ENCODE measurements at regions not wholly inside any gene's neighbourhood (a gene's known extent, or its start where the extent isn't known, plus 50 kb on each side); places are given as distances from the start of the nearest gene placed in this dataset.

GRCh38 chr6:130303431-130303830, 62.4 kb upstream of the TMEM200A start:
- Histone ChIP-seq H3K27ac (no peak overlapping the region), H3K9me3 (no peaks in the 10 kb centered on the region), H3K4me1 (no peaks in the 10 kb centered on the region), H3K4me3 (no peak overlapping the region), H3K36me3 (no peaks in the 10 kb centered on the region), H3K27me3 (no peaks in the 10 kb centered on the region)
- ATAC-seq (ENCODE audit: low FRiP score in 2 of 2) (no peak), DNase-seq (no peak)
- no peak for TF ChIP-seq EP300 (IDR thresholded peaks at IDR 0.05)
- no peak for TF ChIP-seq POLR2AphosphoS5 (IDR thresholded peaks at IDR 0.05)

- no peaks in the 10 kb centered on the region for H3K9me3 ChIP-seq
- 87 to 89% methylated on average over 6 of the region's 6 CpGs for WGBS, 2 donors
- no peak overlapping the region for H3K27ac ChIP-seq
- H3K4me3 ChIP-seq = no peak overlapping the region
- no peak for ATAC-seq (ENCODE audit: low FRiP score in 2 of 2)
- H3K36me3 ChIP-seq = no peaks in the 10 kb centered on the region
- H3K27me3 ChIP-seq = no peaks in the 10 kb centered on the region
- TF ChIP-seq EP300 (IDR thresholded peaks at IDR 0.05) (no peak), POLR2AphosphoS5 (IDR thresholded peaks at IDR 0.05) (no peak), POLR2A (IDR thresholded peaks at IDR 0.05) (no peak)
- TF ChIP-seq, protein P1, sequence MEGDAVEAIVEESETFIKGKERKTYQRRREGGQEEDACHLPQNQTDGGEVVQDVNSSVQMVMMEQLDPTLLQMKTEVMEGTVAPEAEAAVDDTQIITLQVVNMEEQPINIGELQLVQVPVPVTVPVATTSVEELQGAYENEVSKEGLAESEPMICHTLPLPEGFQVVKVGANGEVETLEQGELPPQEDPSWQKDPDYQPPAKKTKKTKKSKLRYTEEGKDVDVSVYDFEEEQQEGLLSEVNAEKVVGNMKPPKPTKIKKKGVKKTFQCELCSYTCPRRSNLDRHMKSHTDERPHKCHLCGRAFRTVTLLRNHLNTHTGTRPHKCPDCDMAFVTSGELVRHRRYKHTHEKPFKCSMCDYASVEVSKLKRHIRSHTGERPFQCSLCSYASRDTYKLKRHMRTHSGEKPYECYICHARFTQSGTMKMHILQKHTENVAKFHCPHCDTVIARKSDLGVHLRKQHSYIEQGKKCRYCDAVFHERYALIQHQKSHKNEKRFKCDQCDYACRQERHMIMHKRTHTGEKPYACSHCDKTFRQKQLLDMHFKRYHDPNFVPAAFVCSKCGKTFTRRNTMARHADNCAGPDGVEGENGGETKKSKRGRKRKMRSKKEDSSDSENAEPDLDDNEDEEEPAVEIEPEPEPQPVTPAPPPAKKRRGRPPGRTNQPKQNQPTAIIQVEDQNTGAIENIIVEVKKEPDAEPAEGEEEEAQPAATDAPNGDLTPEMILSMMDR (IDR thresholded peaks at IDR 0.05) = no peak
- no peak for DNase-seq
- no peaks in the 10 kb centered on the region for H3K4me1 ChIP-seq
Measured at GRCh38 chr6:130298258-130298657, 67.6 kb upstream of the TMEM200A start.

- Histone ChIP-seq H3K27ac (no peak overlapping the region), H3K27me3 (no peaks in the 10 kb centered on the region), H3K4me1 (no peaks in the 10 kb centered on the region), H3K4me3 (no peak overlapping the region), H3K9me3 (no peaks in the 10 kb centered on the region), H3K36me3 (no peaks in the 10 kb centered on the region)
- TF ChIP-seq EP300 (IDR thresholded peaks at IDR 0.05) (no peak), POLR2AphosphoS5 (IDR thresholded peaks at IDR 0.05) (no peak), POLR2A (IDR thresholded peaks at IDR 0.05) (no peak)
- TF ChIP-seq, protein P1 (IDR thresholded peaks at IDR 0.05) = no peak
- DNase-seq (no peak), ATAC-seq (ENCODE audit: low FRiP score in 2 of 2) (no peak)
- WGBS, 2 donors = 50 to 73% methylated on average over 1 of the region's 1 CpG
Measured at GRCh38 chr6:130296854-130297253, 69.0 kb upstream of the TMEM200A start.

DNA sequence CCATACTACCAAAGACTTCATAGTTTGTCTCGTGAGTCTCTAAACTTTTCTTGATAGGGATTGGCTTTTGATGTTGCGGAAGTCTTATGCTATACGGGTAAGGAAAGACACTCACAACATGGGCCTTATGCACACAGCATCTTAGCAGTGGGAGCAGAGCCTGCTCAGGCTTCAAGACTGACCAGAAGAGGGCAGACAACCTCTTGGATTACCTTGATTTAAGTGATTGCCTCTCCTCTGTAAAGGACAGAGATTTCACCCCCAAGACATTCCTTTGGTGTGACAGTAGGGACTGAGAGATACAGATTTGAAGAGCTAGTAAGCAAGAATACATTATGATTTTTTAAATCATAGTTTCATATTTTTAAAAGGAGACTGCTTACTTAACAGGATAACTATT, 71.0 kb upstream of the SAMD3 start:
- DNase-seq (no peak), ATAC-seq (ENCODE audit: low FRiP score in 2 of 2) (no peak)
- TF ChIP-seq, protein P1 (IDR thresholded peaks at IDR 0.05) = peak in 3 of 6 experiments; percentile 9 to 21 (median 11)
- no peak for TF ChIP-seq EP300 (IDR thresholded peaks at IDR 0.05)
- Histone ChIP-seq H3K4me3 (no peak overlapping the region), H3K4me1 (no peaks in the 10 kb centered on the region), H3K36me3 (no peaks in the 10 kb centered on the region), H3K27me3 (no peaks in the 10 kb centered on the region), H3K27ac (no peak overlapping the region), H3K9me3 (no peaks in the 10 kb centered on the region)
- WGBS, 2 donors = 57 to 66% methylated on average over 3 of the region's 3 CpGs

GRCh38 chr6:130288065-130288464, 65.3 kb upstream of the SAMD3 start:
- Histone ChIP-seq H3K36me3 (no peaks in the 10 kb centered on the region), H3K9me3 (no peaks in the 10 kb centered on the region), H3K27ac (no peak overlapping the region), H3K4me3 (no peak overlapping the region), H3K4me1 (no peaks in the 10 kb centered on the region), H3K27me3 (no peaks in the 10 kb centered on the region)
- no peak for TF ChIP-seq POLR2A (IDR thresholded peaks at IDR 0.05)
- DNase-seq (no peak), ATAC-seq (ENCODE audit: low FRiP score in 2 of 2) (no peak)
- 13 to 20% methylated on average over 2 of the region's 2 CpGs for WGBS, 2 donors

- ATAC-seq (ENCODE audit: low FRiP score in 2 of 2) (no peak), DNase-seq (no peak)
- H3K4me1 ChIP-seq = no peaks in the 10 kb centered on the region
- peaks cover 0 to 1% (median 0%) of the 10 kb centered on the region in 4 donors for H3K9me3 ChIP-seq
- H3K27me3 ChIP-seq = no peaks in the 10 kb centered on the region
- no peaks in the 10 kb centered on the region for H3K36me3 ChIP-seq
- no peak overlapping the region for H3K27ac ChIP-seq
- no peak overlapping the region for H3K4me3 ChIP-seq
- TF ChIP-seq, protein P1 (IDR thresholded peaks at IDR 0.05) = peak in 1 of 6 experiments; percentile 14
- TF ChIP-seq EP300 (IDR thresholded peaks at IDR 0.05) = no peak
- WGBS, 2 donors = 84 to 91% methylated on average over 2 of the region's 2 CpGs
Measured at GRCh38 chr6:130282234-130282995, 59.7 kb upstream of the SAMD3 start.
